ENCODE measurements at regions not wholly inside any gene's neighbourhood (a gene's known extent, or its start where the extent isn't known, plus 50 kb on each side); places are given as distances from the start of the nearest gene placed in this dataset.

DNA sequence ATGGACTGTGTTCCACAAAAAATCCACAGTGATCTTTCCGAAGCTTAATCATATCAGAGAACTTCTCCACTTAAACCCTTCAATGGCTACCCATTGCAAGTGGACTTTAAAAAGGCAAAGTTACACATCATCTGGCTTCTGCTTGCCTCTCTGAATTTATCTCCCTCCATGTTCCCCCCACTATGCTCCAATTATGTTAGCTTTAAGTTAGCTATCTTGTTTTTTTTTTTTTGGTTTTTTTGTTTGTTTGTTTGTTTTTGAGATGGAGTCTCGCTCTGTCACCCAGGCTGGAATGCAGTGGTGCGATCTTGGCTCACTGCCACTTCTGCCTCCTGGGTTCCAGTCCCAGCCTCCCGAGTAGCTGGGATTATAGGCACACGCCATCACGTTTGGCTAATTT, 166.4 kb upstream of the ADGRL2 start (continued):
- TF ChIP-seq CTCF (IDR thresholded peaks at IDR 0.05; ENCODE audit: low read depth, low read length, missing input control) = no peak
- TF ChIP-seq HNF4G (IDR thresholded peaks at IDR 0.05) = no peak
- TF ChIP-seq JUND (IDR thresholded peaks at IDR 0.05) = no peak
- TF ChIP-seq NR2F2 (IDR thresholded peaks at IDR 0.05) = no peak
- no peak for TF ChIP-seq FOXA1 (IDR thresholded peaks at IDR 0.05)
- TF ChIP-seq FOXA2 (IDR thresholded peaks at IDR 0.05) = no peak
- TF ChIP-seq, protein P1, sequence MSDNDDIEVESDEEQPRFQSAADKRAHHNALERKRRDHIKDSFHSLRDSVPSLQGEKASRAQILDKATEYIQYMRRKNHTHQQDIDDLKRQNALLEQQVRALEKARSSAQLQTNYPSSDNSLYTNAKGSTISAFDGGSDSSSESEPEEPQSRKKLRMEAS (IDR thresholded peaks at IDR 0.05) = no peak

- Histone ChIP-seq H3K27me3 (ENCODE audit: control insufficient read depth in 4 of 4, insufficient read depth in 4 of 4, low read length in 3 of 4) (no peaks in the 10 kb centered on the region), H3K27ac (ENCODE audit: low read depth in 1 of 2, low read length in 2 of 2) (no peak overlapping the region), H3K4me3 (ENCODE audit: low read depth in 1 of 3, low read length in 3 of 3) (no peak overlapping the region), H3K4me1 (ENCODE audit: control insufficient read depth in 4 of 4, insufficient read depth in 4 of 4, low read length in 3 of 4) (no peaks in the 10 kb centered on the region), H3K36me3 (ENCODE audit: control insufficient read depth in 4 of 4, insufficient read depth in 3 of 4, low read depth in 1 of 4, low read length in 3 of 4) (no peaks in the 10 kb centered on the region), H3K9ac (ENCODE audit: low read depth in 1 of 2, low read length in 2 of 2) (no peak overlapping the region), H3K9me3 (ENCODE audit: control insufficient read depth in 4 of 4, low read length in 3 of 4) (no peaks in the 10 kb centered on the region)
- WGBS = 50% methylated on average over 3 of the region's 3 CpGs
- no peak for TF ChIP-seq YY1 (IDR thresholded peaks at IDR 0.05)
- TF ChIP-seq SP1 (IDR thresholded peaks at IDR 0.05) = no peak
- TF ChIP-seq RXRA (IDR thresholded peaks at IDR 0.05) = no peak
- TF ChIP-seq FOXA2 (IDR thresholded peaks at IDR 0.05) = no peak
- TF ChIP-seq, protein P1 (IDR thresholded peaks at IDR 0.05) = no peak
- no peak for DNase-seq (ENCODE audit: low spot score)
Measured at GRCh38 chr1:81619156-81619555, 181.6 kb upstream of the ADGRL2 start.

GRCh38 chr1:81618376-81618775, 182.4 kb upstream of the ADGRL2 start:
- Histone ChIP-seq H3K9ac (ENCODE audit: low read depth in 1 of 2, low read length in 2 of 2) (no peak overlapping the region), H3K27ac (ENCODE audit: low read depth in 1 of 2, low read length in 2 of 2) (no peak overlapping the region)

More at GRCh38 chr1:81618376-81618775, 182.4 kb upstream of the ADGRL2 start:
- Histone ChIP-seq H3K9me3 (ENCODE audit: control insufficient read depth in 4 of 4, low read length in 3 of 4) (no peaks in the 10 kb centered on the region), H3K27me3 (ENCODE audit: control insufficient read depth in 4 of 4, insufficient read depth in 4 of 4, low read length in 3 of 4) (no peaks in the 10 kb centered on the region), H3K4me3 (ENCODE audit: low read depth in 1 of 3, low read length in 3 of 3) (no peak overlapping the region), H3K4me1 (ENCODE audit: control insufficient read depth in 4 of 4, insufficient read depth in 4 of 4, low read length in 3 of 4) (no peaks in the 10 kb centered on the region), H3K36me3 (ENCODE audit: control insufficient read depth in 4 of 4, insufficient read depth in 3 of 4, low read depth in 1 of 4, low read length in 3 of 4) (no peaks in the 10 kb centered on the region)
- DNase-seq (ENCODE audit: low spot score) = no peak
- TF ChIP-seq JUND (IDR thresholded peaks at IDR 0.05) = no peak
- TF ChIP-seq, protein P1 (IDR thresholded peaks at IDR 0.05) = no peak
- TF ChIP-seq, protein P2, sequence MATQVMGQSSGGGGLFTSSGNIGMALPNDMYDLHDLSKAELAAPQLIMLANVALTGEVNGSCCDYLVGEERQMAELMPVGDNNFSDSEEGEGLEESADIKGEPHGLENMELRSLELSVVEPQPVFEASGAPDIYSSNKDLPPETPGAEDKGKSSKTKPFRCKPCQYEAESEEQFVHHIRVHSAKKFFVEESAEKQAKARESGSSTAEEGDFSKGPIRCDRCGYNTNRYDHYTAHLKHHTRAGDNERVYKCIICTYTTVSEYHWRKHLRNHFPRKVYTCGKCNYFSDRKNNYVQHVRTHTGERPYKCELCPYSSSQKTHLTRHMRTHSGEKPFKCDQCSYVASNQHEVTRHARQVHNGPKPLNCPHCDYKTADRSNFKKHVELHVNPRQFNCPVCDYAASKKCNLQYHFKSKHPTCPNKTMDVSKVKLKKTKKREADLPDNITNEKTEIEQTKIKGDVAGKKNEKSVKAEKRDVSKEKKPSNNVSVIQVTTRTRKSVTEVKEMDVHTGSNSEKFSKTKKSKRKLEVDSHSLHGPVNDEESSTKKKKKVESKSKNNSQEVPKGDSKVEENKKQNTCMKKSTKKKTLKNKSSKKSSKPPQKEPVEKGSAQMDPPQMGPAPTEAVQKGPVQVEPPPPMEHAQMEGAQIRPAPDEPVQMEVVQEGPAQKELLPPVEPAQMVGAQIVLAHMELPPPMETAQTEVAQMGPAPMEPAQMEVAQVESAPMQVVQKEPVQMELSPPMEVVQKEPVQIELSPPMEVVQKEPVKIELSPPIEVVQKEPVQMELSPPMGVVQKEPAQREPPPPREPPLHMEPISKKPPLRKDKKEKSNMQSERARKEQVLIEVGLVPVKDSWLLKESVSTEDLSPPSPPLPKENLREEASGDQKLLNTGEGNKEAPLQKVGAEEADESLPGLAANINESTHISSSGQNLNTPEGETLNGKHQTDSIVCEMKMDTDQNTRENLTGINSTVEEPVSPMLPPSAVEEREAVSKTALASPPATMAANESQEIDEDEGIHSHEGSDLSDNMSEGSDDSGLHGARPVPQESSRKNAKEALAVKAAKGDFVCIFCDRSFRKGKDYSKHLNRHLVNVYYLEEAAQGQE (IDR thresholded peaks at IDR 0.05) = no peak
- no peak for TF ChIP-seq RXRA (IDR thresholded peaks at IDR 0.05)
- no peak for TF ChIP-seq SP1 (IDR thresholded peaks at IDR 0.05)
- no peak for TF ChIP-seq ZBTB33 (IDR thresholded peaks at IDR 0.05)
- TF ChIP-seq HNF4G (IDR thresholded peaks at IDR 0.05) = no peak
- TF ChIP-seq RAD21 (IDR thresholded peaks at IDR 0.05) = no peak
- no peak for TF ChIP-seq FOXA1 (IDR thresholded peaks at IDR 0.05)

Data from liver (tissue), 8 donors.